ENCODE measurements at regions not wholly inside any gene's neighbourhood (a gene's known extent, or its start where the extent isn't known, plus 50 kb on each side); places are given as distances from the start of the nearest gene placed in this dataset.
"Not testable (repeated sequence)": the region's sequence is repeated elsewhere in the genome, so short reads cannot be mapped to it uniquely, and the experiment has no call there.

DNA sequence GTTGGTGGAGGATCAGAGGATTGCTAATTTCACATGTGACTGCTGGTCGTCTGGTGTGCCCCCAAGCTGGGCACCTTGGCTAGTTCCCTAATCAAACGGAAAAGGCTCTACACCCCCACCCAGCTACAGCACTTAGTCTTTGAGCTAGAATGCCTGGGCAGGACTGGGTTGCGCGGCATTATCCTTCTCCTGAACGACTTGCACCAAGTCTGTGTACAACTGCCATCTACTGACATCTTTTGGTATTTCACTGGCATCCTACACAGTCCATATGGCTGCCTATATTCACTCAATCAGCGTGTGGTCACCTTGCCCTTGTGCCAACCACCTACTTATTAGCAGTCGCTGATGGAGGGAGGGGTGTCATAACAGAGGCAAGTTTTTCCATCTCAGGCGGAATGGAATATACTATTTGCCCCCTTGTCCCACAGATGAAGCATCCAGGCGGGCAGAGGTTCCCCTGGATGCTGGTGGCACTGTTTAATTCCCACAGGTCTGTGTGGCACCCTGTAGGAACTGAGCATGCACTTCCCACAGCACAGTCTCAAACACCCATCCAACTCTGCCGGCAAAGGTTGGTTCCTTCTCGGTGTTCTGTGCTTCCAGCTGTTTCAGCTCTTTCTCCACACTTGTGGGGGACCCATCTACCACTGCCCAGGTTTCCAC lies 150.1 kb downstream of the OSTF1 start:
- peaks cover 0 to 2% (median 0%) of the 10 kb centered on the region in 4 donors for H3K4me1 Mint-ChIP-seq

DNA sequence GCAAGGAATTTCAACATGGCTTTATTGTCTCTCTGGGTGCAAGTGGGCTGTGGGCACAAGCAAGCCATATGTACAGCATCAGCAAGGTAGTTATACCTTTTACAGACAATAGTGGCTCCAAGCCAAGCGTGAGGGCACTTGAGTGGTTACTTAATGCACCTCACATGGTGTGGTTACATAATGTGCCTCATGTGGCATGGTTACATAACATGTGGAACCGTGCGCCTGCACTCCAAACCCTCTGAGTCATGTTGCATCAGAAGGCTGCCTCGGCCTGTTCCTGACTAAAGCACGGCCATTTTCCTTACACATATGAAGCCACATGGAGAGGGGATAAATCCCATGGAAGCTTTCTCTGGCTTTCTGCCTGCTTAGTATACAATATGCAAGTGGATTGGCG lies 150.9 kb downstream of the OSTF1 start:
- Mint-ChIP-seq H3K9me3 (peaks cover 0 to 11% (median 0%) of the 10 kb centered on the region in 7 donors), H3K4me1 (peaks cover 0 to 2% (median 0%) of the 10 kb centered on the region in 4 donors), H3K36me3 (no peaks in the 10 kb centered on the region), H3K27ac (no peak overlapping the region), H3K27me3 (peaks cover 5% of the 10 kb centered on the region), H3K4me3 (no peak overlapping the region)
- no peak overlapping the region for H3K4me3 ChIP-seq (ENCODE audit: low read depth, low read length)
- H3K36me3 ChIP-seq (ENCODE audit: control insufficient read depth, insufficient read depth, low read length), result no peaks in the 10 kb centered on the region
- no peaks in the 10 kb centered on the region for H3K4me1 ChIP-seq (ENCODE audit: control insufficient read depth, insufficient read depth, low read length, poor library complexity, severe bottlenecking)
- DNase-seq, result no peak
- no peak for ATAC-seq (ENCODE audit: low read depth in 2 of 2)
- no peaks in the 10 kb centered on the region for H3K9me3 ChIP-seq (ENCODE audit: control insufficient read depth in 2 of 2, low read length in 2 of 2)
- no peaks in the 10 kb centered on the region for H3K27me3 ChIP-seq (ENCODE audit: control insufficient read depth, insufficient read depth, low read length)
- H3K27ac ChIP-seq (ENCODE audit: insufficient read depth, low read length, poor library complexity, severe bottlenecking), result no peak overlapping the region

More for the DNA sequence above, 150.1 kb downstream of the OSTF1 start:
- Histone ChIP-seq H3K36me3 (ENCODE audit: control insufficient read depth, insufficient read depth, low read length) (no peaks in the 10 kb centered on the region), H3K4me3 (ENCODE audit: low read depth, low read length) (no peak overlapping the region), H3K9me3 (ENCODE audit: control insufficient read depth in 2 of 2, low read length in 2 of 2) (no peaks in the 10 kb centered on the region), H3K27me3 (ENCODE audit: control insufficient read depth, insufficient read depth, low read length) (no peaks in the 10 kb centered on the region), H3K27ac (ENCODE audit: insufficient read depth, low read length, poor library complexity, severe bottlenecking) (no peak overlapping the region), H3K4me1 (ENCODE audit: control insufficient read depth, insufficient read depth, low read length, poor library complexity, severe bottlenecking) (no peaks in the 10 kb centered on the region)
- Mint-ChIP-seq H3K27me3 (peaks cover 5% of the 10 kb centered on the region), H3K9me3 (peaks cover 0 to 11% (median 0%) of the 10 kb centered on the region in 7 donors), H3K36me3 (no peaks in the 10 kb centered on the region), H3K4me3 (no peak overlapping the region), H3K27ac (no peak overlapping the region)
- peak; percentile 65 to 69 for ATAC-seq (ENCODE audit: low read depth in 2 of 2)
- DNase-seq, result peak in 2 of 3 donors; percentile 53 to 59

DNA sequence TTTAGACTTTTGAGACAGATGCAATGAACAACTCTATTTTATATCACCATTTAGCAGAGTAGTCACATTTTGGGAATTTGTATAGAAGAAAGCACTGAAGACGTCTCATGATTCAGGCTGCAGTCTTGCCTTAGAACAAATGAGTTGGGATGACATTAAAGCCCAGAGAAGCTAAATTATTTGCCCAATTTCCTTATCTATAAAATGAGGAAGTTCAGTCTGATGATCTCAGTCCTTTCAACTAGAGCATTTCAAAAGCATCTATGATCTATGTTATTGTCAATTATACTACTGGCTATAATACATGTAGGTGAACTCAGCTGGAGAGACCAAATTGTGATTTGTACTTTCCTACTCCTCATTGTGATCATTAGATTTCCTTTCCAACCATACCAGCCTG lies 154.1 kb downstream of the OSTF1 start:
- DNase-seq, result no peak
- Mint-ChIP-seq H3K27me3 (peaks cover 5% of the 10 kb centered on the region), H3K9me3 (peaks cover 0 to 10% (median 6%) of the 10 kb centered on the region in 7 donors)

DNA sequence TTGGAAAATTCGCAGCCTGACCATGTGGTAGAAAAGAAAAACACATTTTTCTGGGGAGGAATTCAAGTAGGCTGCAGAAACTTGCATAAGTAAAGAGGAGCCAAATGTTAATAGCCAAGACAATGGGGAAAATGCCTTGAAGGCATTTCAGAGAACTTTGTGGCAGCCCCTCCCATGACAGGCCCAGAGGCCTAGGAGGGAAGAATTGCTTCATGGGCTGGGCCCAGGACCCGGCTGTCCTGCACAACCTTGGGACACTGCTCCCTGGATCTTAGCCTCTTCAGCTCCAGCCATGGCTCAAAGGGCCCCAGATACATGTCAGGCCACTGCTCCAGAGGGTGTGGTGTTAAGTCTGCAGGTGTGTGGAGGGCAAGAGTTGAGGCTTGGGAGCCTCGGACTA lies 158.6 kb downstream of the OSTF1 start:
- H3K27ac Mint-ChIP-seq, result no peak overlapping the region
- ATAC-seq (ENCODE audit: low read depth in 2 of 2) (no peak), DNase-seq (no peak)
- no peaks in the 10 kb centered on the region for H3K4me1 Mint-ChIP-seq
- H3K9me3 Mint-ChIP-seq, result peaks cover 5 to 34% (median 11%) of the 10 kb centered on the region in 7 donors
- H3K36me3 ChIP-seq (ENCODE audit: control insufficient read depth, insufficient read depth, low read length), result no peaks in the 10 kb centered on the region
- peaks cover 5% of the 10 kb centered on the region for H3K36me3 Mint-ChIP-seq
- no peak overlapping the region for H3K27ac ChIP-seq (ENCODE audit: insufficient read depth, low read length, poor library complexity, severe bottlenecking)
- H3K27me3 ChIP-seq (ENCODE audit: control insufficient read depth, insufficient read depth, low read length), result no peaks in the 10 kb centered on the region
- no peak overlapping the region for H3K4me3 Mint-ChIP-seq
- no peaks in the 10 kb centered on the region for H3K4me1 ChIP-seq (ENCODE audit: control insufficient read depth, insufficient read depth, low read length, poor library complexity, severe bottlenecking)
- no peak overlapping the region for H3K4me3 ChIP-seq (ENCODE audit: low read depth, low read length)
- H3K9me3 ChIP-seq (ENCODE audit: control insufficient read depth in 2 of 2, low read length in 2 of 2), result peaks cover 0 to 6% of the 10 kb centered on the region in 2 experiments
- H3K27me3 Mint-ChIP-seq, result peaks cover 10% of the 10 kb centered on the region

More for the DNA sequence above, 154.1 kb downstream of the OSTF1 start:
- H3K27ac ChIP-seq (ENCODE audit: insufficient read depth, low read length, poor library complexity, severe bottlenecking), result no peak overlapping the region
- no peaks in the 10 kb centered on the region for H3K4me1 ChIP-seq (ENCODE audit: control insufficient read depth, insufficient read depth, low read length, poor library complexity, severe bottlenecking)
- no peaks in the 10 kb centered on the region for H3K27me3 ChIP-seq (ENCODE audit: control insufficient read depth, insufficient read depth, low read length)
- no peaks in the 10 kb centered on the region for H3K9me3 ChIP-seq (ENCODE audit: control insufficient read depth in 2 of 2, low read length in 2 of 2)
- Mint-ChIP-seq H3K36me3 (no peaks in the 10 kb centered on the region), H3K4me1 (peaks cover 0 to 2% (median 0%) of the 10 kb centered on the region in 4 donors), H3K27ac (no peak overlapping the region), H3K4me3 (no peak overlapping the region)
- ATAC-seq (ENCODE audit: low read depth in 2 of 2), result no peak
- H3K36me3 ChIP-seq (ENCODE audit: control insufficient read depth, insufficient read depth, low read length), result no peaks in the 10 kb centered on the region
- no peak overlapping the region for H3K4me3 ChIP-seq (ENCODE audit: low read depth, low read length)

DNA sequence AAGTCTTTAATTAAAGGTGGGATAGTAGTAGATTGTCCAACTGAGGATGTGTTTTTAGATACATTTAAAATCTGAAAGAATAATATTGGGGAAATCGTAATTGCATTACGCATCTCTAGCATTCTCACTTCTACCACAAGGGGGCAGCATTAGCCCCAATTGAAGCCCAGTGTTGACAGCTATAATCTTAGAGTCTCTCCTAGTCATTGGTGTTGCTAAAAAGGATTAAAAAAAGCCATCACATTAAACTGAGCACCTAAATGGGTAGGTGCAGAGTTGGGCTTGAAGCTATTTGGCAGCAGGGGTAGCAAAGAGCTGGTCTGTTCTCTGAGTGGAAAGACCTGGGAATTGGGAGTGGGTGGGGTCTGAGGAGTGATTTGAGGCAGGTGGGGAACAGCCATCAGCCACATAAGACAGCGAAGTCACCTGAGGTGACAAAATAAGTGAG lies 177.2 kb downstream of the OSTF1 start:
- no peaks in the 10 kb centered on the region for H3K36me3 Mint-ChIP-seq
- no peak overlapping the region for H3K4me3 Mint-ChIP-seq
- peak; percentile 8 to 52 (median 46) for DNase-seq

DNA sequence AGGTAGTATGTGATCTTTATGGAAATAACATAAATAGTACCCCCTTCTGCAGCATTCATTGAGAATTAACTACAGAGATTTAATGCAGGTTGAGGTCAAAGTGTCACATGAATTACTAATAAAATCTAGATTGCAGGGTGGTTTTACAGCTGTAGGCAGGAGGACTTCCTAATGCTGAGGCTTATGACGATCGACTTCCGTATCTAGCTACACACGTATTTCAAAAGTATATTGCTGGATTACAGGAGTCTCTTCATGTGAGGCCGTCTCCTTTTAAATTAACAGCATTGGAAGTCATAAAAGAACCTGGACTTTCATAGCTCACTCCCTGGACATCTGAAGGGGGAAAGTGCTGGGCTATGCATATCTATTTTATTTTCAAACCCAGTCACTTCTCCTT lies 180.9 kb downstream of the OSTF1 start:
- Histone ChIP-seq H3K4me3 (ENCODE audit: low read depth, low read length) (no peak overlapping the region), H3K4me1 (ENCODE audit: control insufficient read depth, insufficient read depth, low read length, poor library complexity, severe bottlenecking) (no peaks in the 10 kb centered on the region), H3K27me3 (ENCODE audit: control insufficient read depth, insufficient read depth, low read length) (no peaks in the 10 kb centered on the region), H3K27ac (ENCODE audit: insufficient read depth, low read length, poor library complexity, severe bottlenecking) (no peak overlapping the region), H3K9me3 (ENCODE audit: control insufficient read depth in 2 of 2, low read length in 2 of 2) (no peaks in the 10 kb centered on the region), H3K36me3 (ENCODE audit: control insufficient read depth, insufficient read depth, low read length) (no peaks in the 10 kb centered on the region)
- Mint-ChIP-seq H3K27me3 (no peaks in the 10 kb centered on the region), H3K9me3 (peaks cover 0 to 10% (median 3%) of the 10 kb centered on the region in 7 donors), H3K4me3 (no peak overlapping the region), H3K27ac (no peak overlapping the region), H3K36me3 (peaks cover 5% of the 10 kb centered on the region), H3K4me1 (peaks cover 0 to 2% (median under 1%) of the 10 kb centered on the region in 4 donors)
- DNase-seq, result no peak
- no peak for ATAC-seq (ENCODE audit: low read depth in 2 of 2)

More for the DNA sequence above, 177.2 kb downstream of the OSTF1 start:
- H3K27me3 ChIP-seq (ENCODE audit: control insufficient read depth, insufficient read depth, low read length), result no peaks in the 10 kb centered on the region
- H3K4me3 ChIP-seq (ENCODE audit: low read depth, low read length), result no peak overlapping the region
- no peak overlapping the region for H3K27ac Mint-ChIP-seq
- H3K4me1 Mint-ChIP-seq, result peaks cover 0 to 2% (median under 1%) of the 10 kb centered on the region in 4 donors
- H3K4me1 ChIP-seq (ENCODE audit: control insufficient read depth, insufficient read depth, low read length, poor library complexity, severe bottlenecking), result no peaks in the 10 kb centered on the region
- H3K27me3 Mint-ChIP-seq, result no peaks in the 10 kb centered on the region
- H3K9me3 ChIP-seq (ENCODE audit: control insufficient read depth in 2 of 2, low read length in 2 of 2), result no peaks in the 10 kb centered on the region
- ATAC-seq (ENCODE audit: low read depth in 2 of 2), result peak in 1 of 2 donors; percentile 63
- no peak overlapping the region for H3K27ac ChIP-seq (ENCODE audit: insufficient read depth, low read length, poor library complexity, severe bottlenecking)
- no peaks in the 10 kb centered on the region for H3K36me3 ChIP-seq (ENCODE audit: control insufficient read depth, insufficient read depth, low read length)
- H3K9me3 Mint-ChIP-seq, result peaks cover 0 to 1% (median 0%) of the 10 kb centered on the region in 7 donors

DNA sequence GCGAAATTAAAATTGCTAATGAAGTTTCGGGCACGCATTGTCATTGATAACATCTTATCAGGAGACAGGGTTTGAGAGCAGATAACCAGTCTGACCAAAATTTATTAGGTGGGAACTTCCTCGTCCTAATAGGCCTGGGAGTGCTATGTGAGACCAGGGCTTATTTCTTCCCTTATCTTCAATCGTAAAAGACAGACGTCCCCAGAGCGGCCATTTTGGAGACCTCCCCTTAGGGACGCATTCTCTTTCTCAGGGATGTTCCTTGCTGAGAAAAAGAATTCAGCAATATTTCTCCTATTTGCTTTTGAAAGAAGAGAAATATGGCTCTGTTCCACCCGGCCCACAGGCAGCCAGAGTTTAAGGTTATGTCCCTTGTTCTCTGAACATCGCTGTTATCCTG lies 184.7 kb downstream of the OSTF1 start:
- H3K4me1 ChIP-seq (ENCODE audit: control insufficient read depth, insufficient read depth, low read length, poor library complexity, severe bottlenecking); H3K4me1 Mint-ChIP-seq; H3K27me3 Mint-ChIP-seq; H3K4me3 ChIP-seq (ENCODE audit: low read depth, low read length); DNase-seq; H3K27ac Mint-ChIP-seq; ATAC-seq (ENCODE audit: low read depth in 2 of 2); H3K27me3 ChIP-seq (ENCODE audit: control insufficient read depth, insufficient read depth, low read length); H3K27ac ChIP-seq (ENCODE audit: insufficient read depth, low read length, poor library complexity, severe bottlenecking); H3K36me3 Mint-ChIP-seq; H3K36me3 ChIP-seq (ENCODE audit: control insufficient read depth, insufficient read depth, low read length); H3K4me3 Mint-ChIP-seq; H3K9me3 ChIP-seq (ENCODE audit: control insufficient read depth in 2 of 2, low read length in 2 of 2): not testable (repeated sequence)
- peaks cover 0 to 13% (median 7%) of the 10 kb centered on the region in 7 donors for H3K9me3 Mint-ChIP-seq

DNA sequence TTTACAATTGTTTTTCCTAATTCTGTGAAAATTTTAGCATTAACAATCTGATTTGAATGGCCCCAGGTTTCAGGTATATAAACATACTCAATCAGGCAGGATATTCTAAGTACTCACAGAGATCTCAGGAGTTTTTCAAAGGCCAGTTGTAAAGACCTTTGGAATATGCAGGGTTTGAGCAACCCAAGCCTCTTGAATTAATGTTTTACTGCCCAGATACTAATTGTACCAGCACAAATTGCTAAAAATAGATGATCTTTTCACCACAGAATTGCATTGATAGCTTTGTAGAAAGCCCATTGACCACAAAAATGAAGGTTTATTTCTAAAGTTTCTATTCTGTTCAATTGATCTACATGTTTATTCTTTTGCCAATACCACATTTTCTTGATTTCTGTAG lies 186.5 kb downstream of the OSTF1 start:
- Histone ChIP-seq H3K27me3 (ENCODE audit: control insufficient read depth, insufficient read depth, low read length) (no peaks in the 10 kb centered on the region), H3K36me3 (ENCODE audit: control insufficient read depth, insufficient read depth, low read length) (no peaks in the 10 kb centered on the region), H3K4me3 (ENCODE audit: low read depth, low read length) (no peak overlapping the region), H3K9me3 (ENCODE audit: control insufficient read depth in 2 of 2, low read length in 2 of 2) (no peaks in the 10 kb centered on the region), H3K27ac (ENCODE audit: insufficient read depth, low read length, poor library complexity, severe bottlenecking) (no peak overlapping the region), H3K4me1 (ENCODE audit: control insufficient read depth, insufficient read depth, low read length, poor library complexity, severe bottlenecking) (no peaks in the 10 kb centered on the region)
- peaks cover 5% of the 10 kb centered on the region for H3K36me3 Mint-ChIP-seq
- H3K4me3 Mint-ChIP-seq, result no peak overlapping the region
- peaks cover 0 to 18% (median 8%) of the 10 kb centered on the region in 7 donors for H3K9me3 Mint-ChIP-seq
- no peak overlapping the region for H3K27ac Mint-ChIP-seq
- no peaks in the 10 kb centered on the region for H3K27me3 Mint-ChIP-seq
- ATAC-seq (ENCODE audit: low read depth in 2 of 2), result no peak
- no peaks in the 10 kb centered on the region for H3K4me1 Mint-ChIP-seq
- DNase-seq, result no peak

Measured in CD4-positive, CD25-positive, alpha-beta regulatory T cell (primary cell).